Testis (tissue), 2 donors: ENCODE measurements at regions not wholly inside any gene's neighbourhood (a gene's known extent, or its start where the extent isn't known, plus 50 kb on each side); places are given as distances from the start of the nearest gene placed in this dataset.
"Not testable (repeated sequence)": the region's sequence is repeated elsewhere in the genome, so short reads cannot be mapped to it uniquely, and the experiment has no call there.

Experiments used
- DNase-seq: peaks from one replicate; pipeline ENCODE4 v3.0.0-alpha.2; 2019
- H3K27ac ChIP-seq, 2 donors: fragments of 200-600 bp; sonication (generic); one replicate each; pipeline ENCODE4 v1.5.1; 2019
- H3K27me3 ChIP-seq: fragments of 200-600 bp; sonication (generic); one replicate; pipeline ENCODE4 v1.5.1; 2019
- H3K36me3 ChIP-seq: fragments of 200-600 bp; sonication (generic); one replicate; pipeline ENCODE4 v1.5.1; 2017; ENCODE audit warnings: low read depth; ENCODE audit errors: missing control alignments
- H3K4me1 ChIP-seq: fragments of 200-600 bp; sonication (generic); one replicate; pipeline ENCODE4 v1.5.1; 2019
- H3K4me3 ChIP-seq, 2 donors: fragments of 200-600 bp; sonication (generic); one replicate each; pipeline ENCODE4 v1.5.1; 2017 to 2019
- H3K9me3 ChIP-seq: fragments of 200-600 bp; sonication (generic); one replicate; pipeline ENCODE4 v1.5.1; 2017
- CTCF ChIP-seq, 3 experiments: fragments of 450-650 bp in 2 of 3; fragments of 200-600 bp in 1 of 3; sonication (generic) in 1 of 3; IDR thresholded peaks; one replicate each; pipeline ENCODE4 v1.5.1; 2016 to 2019; ENCODE audit warnings: antibody characterized with exemption in 3 of 3, mild to moderate bottlenecking in 2 of 3, moderate library complexity in 1 of 3
- POLR2A ChIP-seq: fragments of 450-650 bp; IDR thresholded peaks from one replicate; pipeline ENCODE4 v1.6.1; 2017; ENCODE audit warnings: antibody characterized with exemption, mild to moderate bottlenecking, moderate library complexity
- WGBS, 2 donors: methylation state at CpG; one replicate each; pipeline ENCODE4 v1.1.5; 2018; 5-methylcytosine and 5-hydroxymethylcytosine counted together
- intact Hi-C: fragments of 100-400 bp; cut with DNase I; formaldehyde crosslinking; loops from one replicate; pipeline ENCODE4 v1.15.1; 2023; ENCODE audit warnings: low total_unique reads

- Histone ChIP-seq H3K4me1 (peaks cover 8% of the 10 kb centered on the region), H3K27ac (no peak overlapping the region), H3K4me3 (no peak overlapping the region), H3K27me3 (no peaks in the 10 kb centered on the region), H3K9me3 (no peaks in the 10 kb centered on the region), H3K36me3 (no peaks in the 10 kb centered on the region)
- no peak for DNase-seq
- WGBS, 2 donors = 79 to 86% methylated on average over 6 of the region's 6 CpGs
- intact Hi-C loops = no loop called here
- no peak for TF ChIP-seq CTCF (IDR thresholded peaks at IDR 0.05)
- no peak for TF ChIP-seq POLR2A
Measured at GRCh38 chr20:50453533-50454244, 56.5 kb upstream of the PTPN1 start.

- H3K27me3 ChIP-seq, H3K9me3 ChIP-seq, H3K4me3 ChIP-seq, H3K4me1 ChIP-seq, DNase-seq, intact Hi-C loops, H3K36me3 ChIP-seq, H3K27ac ChIP-seq: not testable (repeated sequence)
- 91 to 98% methylated on average over 5 of the region's 5 CpGs for WGBS, 2 donors
Measured at GRCh38 chr20:50455245-50455644, 54.9 kb upstream of the PTPN1 start.

GRCh38 chr20:50455656-50456451 lies 54.3 kb upstream of the PTPN1 start:
- Histone ChIP-seq H3K27ac (no peak overlapping the region), H3K4me3 (no peak overlapping the region), H3K36me3 (no peaks in the 10 kb centered on the region), H3K27me3 (no peaks in the 10 kb centered on the region), H3K9me3 (no peaks in the 10 kb centered on the region), H3K4me1 (peaks cover 15% of the 10 kb centered on the region)
- TF ChIP-seq POLR2A (no peak), CTCF (IDR thresholded peaks at IDR 0.05) (no peak)
- WGBS, 2 donors = 63 to 79% methylated on average over 18 to 19 of the region's 19 CpGs
- DNase-seq = no peak
- intact Hi-C loops = no loop called here

- no peak overlapping the region for H3K27ac ChIP-seq
- no peak for DNase-seq
- intact Hi-C loops = no loop called here
Measured at GRCh38 chr20:50456452-50457324, 53.5 kb upstream of the PTPN1 start.

More at GRCh38 chr20:50456452-50457324, 53.5 kb upstream of the PTPN1 start:
- Histone ChIP-seq H3K4me3 (no peak overlapping the region), H3K9me3 (no peaks in the 10 kb centered on the region), H3K27me3 (no peaks in the 10 kb centered on the region), H3K4me1 (peaks cover 9% of the 10 kb centered on the region), H3K36me3 (no peaks in the 10 kb centered on the region)
- TF ChIP-seq CTCF (IDR thresholded peaks at IDR 0.05) (no peak), POLR2A (no peak)
- WGBS, 2 donors = 90 to 93% methylated on average over 7 to 8 of the region's 8 CpGs
